Esophagus muscularis mucosa (tissue), 4 donors: ENCODE measurements at regions not wholly inside any gene's neighbourhood (a gene's known extent, or its start where the extent isn't known, plus 50 kb on each side); places are given as distances from the start of the nearest gene placed in this dataset.
"Not testable (repeated sequence)": the region's sequence is repeated elsewhere in the genome, so short reads cannot be mapped to it uniquely, and the experiment has no call there.

Experiments used
- DNase-seq: peaks from one replicate; pipeline ENCODE4 v3.0.0-alpha.2; 2017; ENCODE audit errors: extremely low spot score
- H3K27ac ChIP-seq, 4 donors: fragments of 200-600 bp; sonication (generic); replicated peaks in 1 of 4; 1 replicate in 3 of 4; 2 replicates in 1 of 4; pipeline ENCODE4 v1.5.1; 2016 to 2019; ENCODE audit warnings: mild to moderate bottlenecking in 1 of 4
- H3K27me3 ChIP-seq, 4 donors: fragments of 200-600 bp; sonication (generic); one replicate each; pipeline versions ENCODE4 v1.5.1 to v1.6.0; 2016 to 2019
- H3K36me3 ChIP-seq, 4 donors: fragments of 200-600 bp; sonication (generic); one replicate each; pipeline ENCODE4 v1.5.1; 2016 to 2019
- H3K4me1 ChIP-seq, 4 donors: fragments of 200-600 bp; sonication (generic); one replicate each; pipeline ENCODE4 v1.5.1; 2016 to 2019
- H3K4me3 ChIP-seq, 4 donors: fragments of 200-600 bp; sonication (generic); 1 replicate in 2 of 4; 2 replicates in 2 of 4; pipeline ENCODE4 v1.5.1; 2016 to 2019; ENCODE audit warnings: mild to moderate bottlenecking in 4 of 4, moderate library complexity in 1 of 4
- H3K9me3 ChIP-seq, 4 donors: fragments of 200-600 bp; sonication (generic); 1 replicate in 3 of 4; 2 replicates in 1 of 4; pipeline ENCODE4 v1.5.1; 2016 to 2019
- EP300 ChIP-seq: sonication (generic); formaldehyde crosslinking; IDR thresholded peaks from one replicate; pipeline ENCODE4 v1.6.1; 2017; ENCODE audit warnings: antibody characterized with exemption
- POLR2A ChIP-seq: fragments of 450-650 bp; IDR thresholded peaks from one replicate; pipeline ENCODE4 v1.6.1; 2017; ENCODE audit warnings: antibody characterized with exemption, moderate library complexity, mild to moderate bottlenecking, low read depth
- POLR2AphosphoS5 ChIP-seq, 2 donors: sonication (generic); formaldehyde crosslinking; IDR thresholded peaks; one replicate each; pipeline ENCODE4 v1.6.1; 2017; ENCODE audit warnings: antibody characterized with exemption in 2 of 2
- WGBS: methylation state at CpG from one replicate; pipeline ENCODE4 v1.1.5; 2018; 5-methylcytosine and 5-hydroxymethylcytosine counted together
- intact Hi-C: fragments of 100-400 bp; cut with DNase I; formaldehyde crosslinking; loops from one replicate; pipeline ENCODE4 v1.15.1; 2023
- TF ChIP-seq, protein P1 (sequence below), 3 experiments: fragments of 200-600 bp in 2 of 3; fragments of 450-650 bp in 1 of 3; sonication (generic) in 2 of 3; IDR thresholded peaks; one replicate each; pipeline ENCODE4 v1.5.1; 2017 to 2019; ENCODE audit warnings: antibody characterized with exemption in 3 of 3, mild to moderate bottlenecking in 2 of 3, moderate library complexity in 1 of 3

DNA sequence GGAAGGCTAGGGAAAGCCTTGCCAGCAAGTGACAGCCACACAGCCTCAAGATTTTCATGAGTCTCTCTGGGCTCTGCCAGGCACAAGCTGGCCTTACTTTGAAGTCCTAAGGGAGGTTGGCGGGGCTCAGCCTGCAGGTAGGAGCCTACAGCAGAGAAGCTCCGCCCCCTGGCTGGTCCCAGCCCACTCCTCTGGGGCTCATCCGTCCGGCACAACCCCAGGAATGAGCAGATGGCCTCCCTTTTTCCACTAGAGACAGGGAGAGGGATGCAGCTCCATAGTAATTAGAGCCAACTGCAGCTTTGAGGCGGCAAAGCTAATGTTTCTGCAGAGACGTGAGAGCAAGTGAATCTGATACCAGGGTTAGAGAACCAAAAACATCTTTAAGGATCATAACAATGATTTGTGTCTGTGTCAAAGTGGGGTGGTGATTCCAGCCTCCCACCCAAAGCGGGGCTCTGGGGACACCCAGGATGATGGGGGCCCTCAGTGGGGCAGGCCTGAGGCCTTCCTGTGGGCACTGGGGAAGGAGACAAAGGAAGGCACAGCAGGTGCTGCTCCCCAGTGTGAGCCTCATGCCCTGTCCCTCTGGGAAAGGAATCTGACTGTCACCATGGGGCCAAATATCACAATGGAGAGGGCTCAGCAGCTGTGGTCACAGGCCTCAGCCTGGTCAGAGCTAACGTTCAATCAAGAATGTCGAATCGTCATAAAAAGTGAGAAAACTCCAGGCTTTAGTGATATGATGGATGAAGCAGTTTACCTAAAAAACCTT lies 61.5 kb downstream of the RBFOX3 start:
- intact Hi-C loops = no loop called here
- H3K36me3 ChIP-seq = no peaks in the 10 kb centered on the region
- no peaks in the 10 kb centered on the region for H3K4me1 ChIP-seq
- H3K9me3 ChIP-seq = peaks cover 0 to 7% (median 0%) of the 10 kb centered on the region in 4 donors
- WGBS = 75% methylated on average over 10 of the region's 10 CpGs
- no peak for DNase-seq
- H3K27ac ChIP-seq = no peak overlapping the region
- no peak for TF ChIP-seq POLR2AphosphoS5 (IDR thresholded peaks at IDR 0.05)
- TF ChIP-seq POLR2A = no peak
- no peak for TF ChIP-seq EP300
- TF ChIP-seq, protein P1, sequence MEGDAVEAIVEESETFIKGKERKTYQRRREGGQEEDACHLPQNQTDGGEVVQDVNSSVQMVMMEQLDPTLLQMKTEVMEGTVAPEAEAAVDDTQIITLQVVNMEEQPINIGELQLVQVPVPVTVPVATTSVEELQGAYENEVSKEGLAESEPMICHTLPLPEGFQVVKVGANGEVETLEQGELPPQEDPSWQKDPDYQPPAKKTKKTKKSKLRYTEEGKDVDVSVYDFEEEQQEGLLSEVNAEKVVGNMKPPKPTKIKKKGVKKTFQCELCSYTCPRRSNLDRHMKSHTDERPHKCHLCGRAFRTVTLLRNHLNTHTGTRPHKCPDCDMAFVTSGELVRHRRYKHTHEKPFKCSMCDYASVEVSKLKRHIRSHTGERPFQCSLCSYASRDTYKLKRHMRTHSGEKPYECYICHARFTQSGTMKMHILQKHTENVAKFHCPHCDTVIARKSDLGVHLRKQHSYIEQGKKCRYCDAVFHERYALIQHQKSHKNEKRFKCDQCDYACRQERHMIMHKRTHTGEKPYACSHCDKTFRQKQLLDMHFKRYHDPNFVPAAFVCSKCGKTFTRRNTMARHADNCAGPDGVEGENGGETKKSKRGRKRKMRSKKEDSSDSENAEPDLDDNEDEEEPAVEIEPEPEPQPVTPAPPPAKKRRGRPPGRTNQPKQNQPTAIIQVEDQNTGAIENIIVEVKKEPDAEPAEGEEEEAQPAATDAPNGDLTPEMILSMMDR (IDR thresholded peaks at IDR 0.05) = no peak
- H3K27me3 ChIP-seq = peaks cover 0 to 25% (median 0%) of the 10 kb centered on the region in 4 donors
- H3K4me3 ChIP-seq = no peak overlapping the region

DNA sequence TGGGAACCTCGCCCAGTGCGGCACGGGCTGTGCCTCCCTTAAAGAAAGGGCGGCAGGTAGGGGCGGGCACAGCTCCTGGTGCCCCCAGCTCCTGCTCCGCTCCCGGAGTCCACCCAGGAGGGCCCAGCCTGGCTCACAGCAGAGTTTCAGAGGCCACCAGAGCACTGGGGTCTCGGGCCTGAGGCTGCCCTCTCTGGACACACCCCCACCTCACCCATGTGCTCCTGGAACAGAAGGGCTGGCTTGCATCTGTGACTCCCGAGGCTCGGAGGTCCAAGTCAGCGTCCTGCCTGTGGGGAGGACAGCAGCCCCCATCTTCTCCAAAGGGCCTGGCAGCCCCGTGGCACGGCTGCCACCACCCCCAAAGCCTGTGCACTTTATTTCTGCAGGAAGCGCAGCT lies 62.7 kb downstream of the RBFOX3 start:
- Histone ChIP-seq H3K27ac (no peak overlapping the region), H3K4me3 (no peak overlapping the region), H3K27me3 (peaks cover 0 to 35% (median 0%) of the 10 kb centered on the region in 4 donors), H3K36me3 (no peaks in the 10 kb centered on the region), H3K9me3 (peaks cover 0 to 6% (median 0%) of the 10 kb centered on the region in 4 donors), H3K4me1 (peaks cover 0 to 4% (median 0%) of the 10 kb centered on the region in 4 donors)
- no peak for DNase-seq
- 77% methylated on average over 10 of the region's 14 CpGs for WGBS
- no peak for TF ChIP-seq EP300
- TF ChIP-seq POLR2A = no peak
- TF ChIP-seq, protein P1 (IDR thresholded peaks at IDR 0.05) = no peak
- TF ChIP-seq POLR2AphosphoS5 (IDR thresholded peaks at IDR 0.05) = no peak
- intact Hi-C loops = no loop called here

DNA sequence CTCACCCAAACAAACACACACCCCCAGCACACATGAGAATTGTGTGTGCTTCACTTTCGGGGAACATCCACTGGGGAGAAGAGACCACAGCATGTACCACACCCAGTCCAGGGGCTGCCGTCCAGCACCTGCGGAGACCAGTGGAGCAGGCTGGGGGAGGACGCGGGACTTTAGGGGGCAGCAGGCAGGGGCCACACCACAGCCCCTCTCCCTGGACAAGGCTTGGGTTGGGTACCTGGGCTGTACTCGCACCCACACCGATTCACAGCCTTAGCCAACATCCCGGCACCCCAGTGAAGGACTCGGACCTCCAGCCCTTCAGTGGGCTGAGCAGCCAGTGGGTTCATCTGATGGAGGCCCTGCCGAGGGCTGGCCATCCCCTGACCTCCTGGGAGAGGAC lies 63.3 kb downstream of the RBFOX3 start:
- 40% methylated on average over 1 of the region's 10 CpGs for WGBS
- no peaks in the 10 kb centered on the region for H3K36me3 ChIP-seq
- TF ChIP-seq POLR2A (no peak), POLR2AphosphoS5 (IDR thresholded peaks at IDR 0.05) (no peak), EP300 (no peak)
- TF ChIP-seq, protein P1 (IDR thresholded peaks at IDR 0.05) = no peak
- H3K4me3 ChIP-seq = no peak overlapping the region
- peaks cover 0 to under 1% (median 0%) of the 10 kb centered on the region in 4 donors for H3K9me3 ChIP-seq
- intact Hi-C loops = no loop called here
- DNase-seq = no peak
- peaks cover 0 to 4% (median 0%) of the 10 kb centered on the region in 4 donors for H3K4me1 ChIP-seq
- H3K27me3 ChIP-seq = peaks cover 0 to 41% (median 0%) of the 10 kb centered on the region in 4 donors
- H3K27ac ChIP-seq = no peak overlapping the region

DNA sequence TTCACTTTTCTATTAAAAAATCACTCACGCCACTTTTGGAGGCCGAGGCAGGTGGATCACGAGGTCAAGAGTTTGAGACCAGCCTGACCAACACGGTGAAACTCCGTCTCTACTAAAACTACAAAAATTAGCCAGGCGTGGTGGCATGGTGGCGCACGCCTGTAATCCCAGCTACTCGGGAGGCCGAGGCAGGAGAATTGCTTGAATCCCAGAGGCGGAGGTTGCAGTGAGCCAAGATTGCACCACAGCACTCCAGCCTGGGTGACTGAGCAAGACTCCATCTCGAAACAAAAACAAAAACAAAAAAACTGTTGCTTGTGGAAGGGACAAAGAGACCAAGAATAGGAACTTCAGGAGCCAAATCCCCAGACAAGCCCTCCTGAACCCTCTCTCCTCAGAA lies 63.7 kb downstream of the RBFOX3 start:
- WGBS = 82% methylated on average over 12 of the region's 12 CpGs
- intact Hi-C loops, H3K9me3 ChIP-seq, H3K27ac ChIP-seq, H3K4me3 ChIP-seq, DNase-seq, H3K4me1 ChIP-seq, H3K36me3 ChIP-seq: not testable (repeated sequence)
- peaks cover 0 to 45% (median 0%) of the 10 kb centered on the region in 4 donors for H3K27me3 ChIP-seq

DNA sequence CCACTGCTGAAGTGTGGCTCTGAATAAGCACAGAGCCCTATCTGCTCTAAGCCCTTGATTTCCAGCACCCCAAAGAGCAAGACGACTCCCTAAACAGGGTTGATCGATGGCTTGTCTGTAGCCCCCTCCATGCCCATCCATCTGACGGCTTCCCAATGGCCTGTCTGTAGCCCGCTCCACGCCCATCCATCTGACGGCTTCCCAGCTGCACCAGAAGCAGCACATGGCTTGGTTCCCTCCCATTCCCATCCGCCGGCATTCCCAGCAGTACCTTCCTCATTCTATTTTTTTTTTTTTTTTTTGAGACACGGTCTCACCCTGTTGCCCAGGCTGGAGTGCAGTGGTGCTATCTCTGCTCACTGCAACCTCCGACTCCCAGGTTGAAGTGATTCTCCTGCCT lies 64.5 kb downstream of the RBFOX3 start:
- intact Hi-C loops = no loop called here
- TF ChIP-seq, protein P1 (IDR thresholded peaks at IDR 0.05) = no peak
- TF ChIP-seq POLR2AphosphoS5 (IDR thresholded peaks at IDR 0.05) (no peak), POLR2A (no peak), EP300 (no peak)
- WGBS = 79% methylated on average over 10 of the region's 10 CpGs
- Histone ChIP-seq H3K36me3 (no peaks in the 10 kb centered on the region), H3K4me3 (no peak overlapping the region), H3K27me3 (peaks cover 0 to 46% (median 0%) of the 10 kb centered on the region in 4 donors), H3K27ac (no peak overlapping the region), H3K9me3 (no peaks in the 10 kb centered on the region), H3K4me1 (peaks cover 0 to 4% (median 0%) of the 10 kb centered on the region in 4 donors)
- no peak for DNase-seq
